NB4 (cell line): ENCODE measurements at regions not wholly inside any gene's neighbourhood (a gene's known extent, or its start where the extent isn't known, plus 50 kb on each side); places are given as distances from the start of the nearest gene placed in this dataset.

Experiments
- CTCF ChIP-seq: IDR thresholded peaks from one replicate; pipeline ENCODE4 v1.5.1; 2012; ENCODE audit warnings: low read depth, low read length
- MAX ChIP-seq: IDR thresholded peaks from 2 replicates; pipeline ENCODE4 v1.6.1; 2011; ENCODE audit warnings: low read depth, low read length
- MYC ChIP-seq: IDR thresholded peaks from 2 replicates; pipeline ENCODE4 v1.6.1; 2011; ENCODE audit warnings: low read depth, low read length
- POLR2A ChIP-seq: IDR thresholded peaks from 2 replicates; pipeline ENCODE4 v1.6.1; 2011; ENCODE audit warnings: mild to moderate bottlenecking; ENCODE audit not compliant: insufficient read length; ENCODE audit errors: extremely low read depth

GRCh38 chr3:145313751-145314150 lies 847.2 kb downstream of the PLOD2 start:
- TF ChIP-seq CTCF: no peak
- no peak for TF ChIP-seq POLR2A
- TF ChIP-seq MAX: no peak
- no peak for TF ChIP-seq MYC
